ENCODE measurements at regions not wholly inside any gene's neighbourhood (a gene's known extent, or its start where the extent isn't known, plus 50 kb on each side); places are given as distances from the start of the nearest gene placed in this dataset.
"Not testable (repeated sequence)": the region's sequence is repeated elsewhere in the genome, so short reads cannot be mapped to it uniquely, and the experiment has no call there.

GRCh38 chr7:159335181-159335926 is 190.7 kb upstream of the VIPR2 start:
- peak; percentile 47 for DNase-seq (ENCODE audit: low spot score)

- DNase-seq (ENCODE audit: low spot score), result not testable (repeated sequence)
Observed at GRCh38 chr7:159332854-159333479, 188.3 kb upstream of the VIPR2 start.

- DNase-seq (ENCODE audit: low spot score), result no peak
Observed at GRCh38 chr7:159331462-159331861, 186.8 kb upstream of the VIPR2 start.

- no peak for DNase-seq (ENCODE audit: low spot score)
Observed at GRCh38 chr7:159329818-159330378, 185.2 kb upstream of the VIPR2 start.

- DNase-seq (ENCODE audit: low spot score), result no peak
Observed at GRCh38 chr7:159328096-159328495, 183.4 kb upstream of the VIPR2 start.

GRCh38 chr7:159323359-159323758 is 178.7 kb upstream of the VIPR2 start:
- DNase-seq (ENCODE audit: low spot score), result no peak

- no peak for DNase-seq (ENCODE audit: low spot score)
Observed at GRCh38 chr7:159321278-159321677, 176.6 kb upstream of the VIPR2 start.

GRCh38 chr7:159318682-159319351 is 174.2 kb upstream of the VIPR2 start:
- DNase-seq (ENCODE audit: low spot score), result no peak

GRCh38 chr7:159317294-159317693 is 172.6 kb upstream of the VIPR2 start:
- DNase-seq (ENCODE audit: low spot score), result no peak

GRCh38 chr7:159311172-159311494 is 166.5 kb upstream of the VIPR2 start:
- DNase-seq (ENCODE audit: low spot score), result no peak

- no peak for DNase-seq (ENCODE audit: low spot score)
Observed at GRCh38 chr7:159310457-159311171, 165.9 kb upstream of the VIPR2 start.

GRCh38 chr7:159309214-159309613 is 164.5 kb upstream of the VIPR2 start:
- not testable (repeated sequence) for DNase-seq (ENCODE audit: low spot score)

GRCh38 chr7:159306012-159306411 is 161.3 kb upstream of the VIPR2 start:
- DNase-seq (ENCODE audit: low spot score), result no peak

- not testable (repeated sequence) for DNase-seq (ENCODE audit: low spot score)
Observed at GRCh38 chr7:159305185-159305584, 160.5 kb upstream of the VIPR2 start.

GRCh38 chr7:159303510-159303909 is 158.8 kb upstream of the VIPR2 start:
- not testable (repeated sequence) for DNase-seq (ENCODE audit: low spot score)

- DNase-seq (ENCODE audit: low spot score), result no peak
Observed at GRCh38 chr7:159296093-159296681, 151.5 kb upstream of the VIPR2 start.

- not testable (repeated sequence) for DNase-seq (ENCODE audit: low spot score)
Observed at GRCh38 chr7:159286487-159286886, 141.8 kb upstream of the VIPR2 start.

- DNase-seq (ENCODE audit: low spot score), result no peak
Observed at GRCh38 chr7:159281573-159281972, 136.9 kb upstream of the VIPR2 start.

- no peak for DNase-seq (ENCODE audit: low spot score)
Observed at GRCh38 chr7:159280008-159280407, 135.3 kb upstream of the VIPR2 start.

- DNase-seq (ENCODE audit: low spot score), result no peak
Observed at GRCh38 chr7:159272739-159273138, 128.1 kb upstream of the VIPR2 start.

- no peak for DNase-seq (ENCODE audit: low spot score)
Observed at GRCh38 chr7:159271781-159272180, 127.1 kb upstream of the VIPR2 start.

GRCh38 chr7:159269745-159270144 is 125.1 kb upstream of the VIPR2 start:
- no peak for DNase-seq (ENCODE audit: low spot score)
